Esophagus squamous epithelium (tissue), 5 donors: ENCODE measurements at regions not wholly inside any gene's neighbourhood (a gene's known extent, or its start where the extent isn't known, plus 50 kb on each side); places are given as distances from the start of the nearest gene placed in this dataset.
"Not testable (repeated sequence)": the region's sequence is repeated elsewhere in the genome, so short reads cannot be mapped to it uniquely, and the experiment has no call there.

ENCODE experiments used
- DNase-seq: peaks from one replicate; lab custom pipeline; 2025; lab: John Stamatoyannopoulos, UW
- H3K27ac ChIP-seq, 4 donors: fragments of 200-600 bp; sonication (generic); one replicate each; pipeline ENCODE4 v1.5.1; 2016 to 2019; ENCODE audit warnings: mild to moderate bottlenecking in 1 of 4
- H3K27me3 ChIP-seq, 4 donors: fragments of 200-600 bp; sonication (generic); 1 replicate in 3 of 4; 2 replicates in 1 of 4; pipeline versions ENCODE4 v1.5.1 to v1.6.0; 2017 to 2021; ENCODE audit warnings: antibody characterized with exemption in 1 of 4
- H3K36me3 ChIP-seq, 3 donors: fragments of 200-600 bp; sonication (generic); one replicate each; pipeline ENCODE4 v1.5.1; 2016 to 2019
- H3K4me1 ChIP-seq, 3 donors: fragments of 200-600 bp; sonication (generic); one replicate each; pipeline ENCODE4 v1.5.1; 2017 to 2019
- H3K4me3 ChIP-seq, 4 donors: fragments of 200-600 bp; sonication (generic); 1 replicate in 3 of 4; 2 replicates in 1 of 4; pipeline ENCODE4 v1.5.1; 2016 to 2019; ENCODE audit warnings: mild to moderate bottlenecking in 2 of 4, moderate library complexity in 1 of 4
- H3K9me3 ChIP-seq, 3 donors: fragments of 200-600 bp; sonication (generic); one replicate each; pipeline ENCODE4 v1.5.1; 2016 to 2019
- POLR2A ChIP-seq, 4 donors: fragments of 450-650 bp; IDR thresholded peaks; one replicate each; pipeline ENCODE4 v1.6.1; 2017; ENCODE audit warnings: antibody characterized with exemption in 4 of 4, mild to moderate bottlenecking in 4 of 4, moderate library complexity in 3 of 4
- WGBS, 2 donors: methylation state at CpG; one replicate each; pipeline ENCODE4 v1.1.5; 2018; 5-methylcytosine and 5-hydroxymethylcytosine counted together
- intact Hi-C: fragments of 100-400 bp; cut with DNase I; formaldehyde crosslinking; loops from one replicate; pipeline ENCODE4 v1.15.0; 2022
- TF ChIP-seq, protein P1 (sequence below), 6 experiments: fragments of 450-650 bp in 4 of 6; fragments of 200-600 bp in 2 of 6; sonication (generic) in 2 of 6; IDR thresholded peaks; one replicate each; pipeline ENCODE4 v1.5.1; 2016 to 2019; ENCODE audit warnings: antibody characterized with exemption in 6 of 6, mild to moderate bottlenecking in 4 of 6, moderate library complexity in 4 of 6
- donor health status: DM: yes; HTN: yes; CAD: no.

- DNase-seq = no peak
- TF ChIP-seq, protein P1, sequence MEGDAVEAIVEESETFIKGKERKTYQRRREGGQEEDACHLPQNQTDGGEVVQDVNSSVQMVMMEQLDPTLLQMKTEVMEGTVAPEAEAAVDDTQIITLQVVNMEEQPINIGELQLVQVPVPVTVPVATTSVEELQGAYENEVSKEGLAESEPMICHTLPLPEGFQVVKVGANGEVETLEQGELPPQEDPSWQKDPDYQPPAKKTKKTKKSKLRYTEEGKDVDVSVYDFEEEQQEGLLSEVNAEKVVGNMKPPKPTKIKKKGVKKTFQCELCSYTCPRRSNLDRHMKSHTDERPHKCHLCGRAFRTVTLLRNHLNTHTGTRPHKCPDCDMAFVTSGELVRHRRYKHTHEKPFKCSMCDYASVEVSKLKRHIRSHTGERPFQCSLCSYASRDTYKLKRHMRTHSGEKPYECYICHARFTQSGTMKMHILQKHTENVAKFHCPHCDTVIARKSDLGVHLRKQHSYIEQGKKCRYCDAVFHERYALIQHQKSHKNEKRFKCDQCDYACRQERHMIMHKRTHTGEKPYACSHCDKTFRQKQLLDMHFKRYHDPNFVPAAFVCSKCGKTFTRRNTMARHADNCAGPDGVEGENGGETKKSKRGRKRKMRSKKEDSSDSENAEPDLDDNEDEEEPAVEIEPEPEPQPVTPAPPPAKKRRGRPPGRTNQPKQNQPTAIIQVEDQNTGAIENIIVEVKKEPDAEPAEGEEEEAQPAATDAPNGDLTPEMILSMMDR (IDR thresholded peaks at IDR 0.05) = no peak
- TF ChIP-seq POLR2A (IDR thresholded peaks at IDR 0.05) = no peak
- WGBS, 2 donors = 93 to 100% methylated on average over 2 to 3 of the region's 3 CpGs
Measured at GRCh38 chr1:157352216-157352615, 200.1 kb downstream of the FCRL5 start.

DNA sequence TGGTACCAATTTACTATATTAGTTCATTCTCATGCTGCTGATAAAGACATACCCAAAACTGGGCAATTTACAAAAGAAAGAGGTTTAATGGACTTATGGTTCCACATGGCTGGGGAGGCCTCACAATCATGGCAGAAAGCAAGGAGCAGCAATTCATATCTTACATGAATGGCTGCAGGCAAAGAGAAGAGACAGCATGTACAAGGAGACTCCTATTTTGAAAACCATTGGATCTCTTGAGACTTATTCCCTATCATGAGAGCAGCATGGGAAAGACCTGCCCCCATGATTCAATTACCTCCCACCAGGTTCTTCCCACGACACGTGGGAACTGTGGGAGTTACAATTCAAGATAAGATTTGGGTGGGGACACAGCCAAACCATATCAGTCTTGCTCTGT lies 200.5 kb downstream of the FCRL5 start:
- H3K9me3 ChIP-seq, H3K4me3 ChIP-seq, intact Hi-C loops, H3K36me3 ChIP-seq, H3K27me3 ChIP-seq, DNase-seq, H3K27ac ChIP-seq, H3K4me1 ChIP-seq: not testable (repeated sequence)
- WGBS, 2 donors = 82% methylated on average over 2 of the region's 2 CpGs; no CpG with 5 or more reads in 1 of the 2 donors

More at GRCh38 chr1:157352216-157352615, 200.1 kb downstream of the FCRL5 start:
- intact Hi-C loops = no loop called here
- no peaks in the 10 kb centered on the region for H3K9me3 ChIP-seq
- H3K4me1 ChIP-seq = no peaks in the 10 kb centered on the region
- H3K4me3 ChIP-seq = no peak overlapping the region
- no peaks in the 10 kb centered on the region for H3K36me3 ChIP-seq
- H3K27ac ChIP-seq = no peak overlapping the region
- H3K27me3 ChIP-seq = no peaks in the 10 kb centered on the region

DNA sequence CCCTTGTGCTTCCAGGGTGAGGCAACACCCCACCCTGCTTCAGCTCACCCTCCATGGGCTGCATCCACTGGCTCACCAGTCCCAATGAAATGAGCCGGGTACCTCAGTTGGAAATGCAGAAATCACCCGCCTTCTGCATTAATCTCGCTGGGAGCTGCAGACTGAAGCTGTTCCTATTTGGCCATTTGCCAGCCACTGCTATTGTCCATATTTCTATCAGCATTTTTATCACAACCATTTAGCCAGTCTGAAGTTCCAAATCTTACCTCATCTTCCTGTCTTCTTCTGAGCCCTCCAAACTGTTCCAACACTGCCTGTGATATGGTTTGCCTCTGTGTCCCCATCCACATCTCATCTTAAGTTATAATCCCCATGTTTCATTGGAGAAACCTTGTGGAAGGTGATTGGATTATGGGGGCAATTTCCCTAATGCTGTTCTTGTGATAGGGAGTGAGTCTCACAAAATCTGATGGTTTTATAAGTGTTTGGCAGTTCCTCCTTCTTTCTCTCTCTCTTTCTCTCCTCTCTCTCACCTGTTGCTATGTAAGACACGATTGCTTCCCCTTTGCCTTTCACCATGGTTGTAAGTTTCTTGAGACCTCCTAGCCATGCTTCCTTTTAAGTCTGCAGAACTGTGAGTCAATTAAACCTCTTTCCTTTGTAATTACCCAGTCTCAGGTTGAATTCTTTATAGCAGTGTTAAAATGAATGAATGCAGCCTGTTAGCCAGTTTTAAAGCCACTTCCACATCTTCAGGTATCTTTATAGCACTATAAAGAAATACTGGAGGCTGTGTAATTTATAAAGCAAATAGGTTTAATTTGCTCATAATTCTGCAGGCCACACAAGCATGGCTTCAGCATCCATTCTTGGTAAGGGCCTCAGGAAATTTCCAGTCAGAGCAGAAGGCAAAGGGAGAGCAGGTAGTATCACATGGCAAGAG lies 203.5 kb downstream of the FCRL5 start:
- Histone ChIP-seq H3K27me3 (no peaks in the 10 kb centered on the region), H3K4me1 (no peaks in the 10 kb centered on the region), H3K9me3 (no peaks in the 10 kb centered on the region), H3K36me3 (no peaks in the 10 kb centered on the region), H3K4me3 (no peak overlapping the region), H3K27ac (no peak overlapping the region)
- intact Hi-C loops = no loop called here
- whole genome bisulfite sequencing, 2 donors = 44 to 72% methylated on average over 3 to 4 of the region's 4 CpGs
- TF ChIP-seq, protein P1 (IDR thresholded peaks at IDR 0.05) = no peak
- no peak for TF ChIP-seq POLR2A (IDR thresholded peaks at IDR 0.05)
- no peak for DNase-seq

DNA sequence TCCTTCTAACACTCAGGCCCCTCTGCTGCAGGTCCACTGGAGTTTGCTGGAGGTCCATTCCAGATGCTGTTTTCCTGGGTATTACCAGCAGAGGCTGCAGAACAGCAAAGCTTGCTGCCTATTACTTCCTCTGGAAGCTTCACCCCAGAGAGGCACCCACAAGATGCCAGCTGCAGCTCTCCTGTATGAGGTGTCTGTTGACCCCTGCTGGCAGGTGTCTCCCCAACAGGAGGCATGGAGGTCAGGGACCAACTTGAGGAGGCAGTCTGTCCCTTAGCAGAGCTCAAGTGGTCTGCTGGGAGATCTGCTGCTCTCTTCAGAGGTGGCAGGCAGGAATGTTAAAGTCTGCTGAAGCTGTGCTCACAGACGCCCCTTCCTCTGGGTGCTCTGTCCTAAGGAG lies 204.8 kb downstream of the FCRL5 start:
- H3K4me1 ChIP-seq = no peaks in the 10 kb centered on the region
- no peaks in the 10 kb centered on the region for H3K36me3 ChIP-seq
- no peak for DNase-seq
- 80% methylated on average over 1 of the region's 1 CpG; no CpG with 5 or more reads in 1 of the 2 donors for WGBS, 2 donors
- intact Hi-C loops = no loop called here
- no peak overlapping the region for H3K4me3 ChIP-seq
- no peak overlapping the region for H3K27ac ChIP-seq
- no peaks in the 10 kb centered on the region for H3K27me3 ChIP-seq
- TF ChIP-seq POLR2A (IDR thresholded peaks at IDR 0.05) = no peak
- no peaks in the 10 kb centered on the region for H3K9me3 ChIP-seq

GRCh38 chr1:157337785-157338184 lies 199.6 kb upstream of the ETV3 start:
- H3K4me1 ChIP-seq, DNase-seq, intact Hi-C loops, H3K27me3 ChIP-seq, H3K9me3 ChIP-seq, H3K4me3 ChIP-seq, H3K27ac ChIP-seq, H3K36me3 ChIP-seq: not testable (repeated sequence)
- WGBS, 2 donors = 23 to 75% methylated on average over 1 of the region's 1 CpG

DNA sequence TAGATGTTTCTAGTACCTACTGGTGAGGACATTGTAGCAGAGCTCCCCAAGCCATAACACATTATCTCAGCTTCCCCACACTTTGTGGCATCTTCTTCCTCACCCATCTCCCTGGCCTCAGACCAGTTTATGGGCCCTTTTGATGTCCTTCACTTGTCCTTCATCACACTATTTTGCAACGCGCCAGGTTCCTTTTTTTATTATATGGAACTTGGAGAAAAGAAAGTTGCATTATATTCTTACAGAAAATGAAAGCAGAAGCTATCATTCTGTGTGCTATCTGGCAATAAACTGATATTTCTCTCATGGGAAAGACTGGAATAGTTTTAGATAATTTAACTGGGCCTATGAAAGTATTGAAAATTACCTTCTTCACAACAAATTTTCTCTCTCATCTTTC lies 196.9 kb upstream of the ETV3 start:
- H3K27ac ChIP-seq = no peak overlapping the region
- intact Hi-C loops = no loop called here
- H3K4me3 ChIP-seq = no peak overlapping the region
- DNase-seq = no peak
- TF ChIP-seq, protein P1 (IDR thresholded peaks at IDR 0.05) = no peak
- no peak for TF ChIP-seq POLR2A (IDR thresholded peaks at IDR 0.05)
- 55 to 92% methylated on average over 2 of the region's 2 CpGs for WGBS, 2 donors
- no peaks in the 10 kb centered on the region for H3K4me1 ChIP-seq
- no peaks in the 10 kb centered on the region for H3K27me3 ChIP-seq
- no peaks in the 10 kb centered on the region for H3K9me3 ChIP-seq
- H3K36me3 ChIP-seq = no peaks in the 10 kb centered on the region
